K562 (cell line): ENCODE measurements at regions not wholly inside any gene's neighbourhood (a gene's known extent, or its start where the extent isn't known, plus 50 kb on each side); places are given as distances from the start of the nearest gene placed in this dataset.

Experiments used
- ATAC-seq: fragments of 200-7000 bp; cut with Tn5 transposase; 3 replicates; pipeline ENCODE4 v1.9.1; 2020; ENCODE audit warnings: moderate library complexity
- BruUV-seq: library from RNA; stranded (reverse); fragments of 400-500 nt; replicated peaks from 2 replicates; lab custom pipeline; 2021; lab: Mats Ljungman, UMichigan
- CTCF ChIA-PET: fragments of 300-600 bp; formaldehyde crosslinking; extraction: SDS; loops from one replicate; lab custom pipeline; 2021; ENCODE audit warnings: low intra/inter-chr PET ratio; lab: Yijun Ruan, JAX
- POLR2A ChIA-PET: fragments of 300-600, 350-650 bp; sonication (Branson Sonifier 250); formaldehyde crosslinking; extraction: SDS; loops from one replicate; lab custom pipeline; 2021; ENCODE audit warnings: antibody characterized with exemption, inconsistent platforms; lab: Yijun Ruan, JAX
- DNase-seq, 4 experiments: peaks; one replicate each; pipeline versions ENCODE4 v3.0.0 to v3.0.0-alpha.2; 2011 to 2018; ENCODE audit warnings: low spot score in 3 of 4, mixed read lengths in 3 of 4; ENCODE audit errors: extremely low read depth in 1 of 4
- FAIRE-seq: peaks from 2 replicates; lab custom pipeline; 2011; peaks lifted over from hg19 to GRCh38; lab: Jason Lieb, UNC
- H2AFZ ChIP-seq: 2 replicates; pipeline ENCODE4 v1.6.0; 2011; ENCODE audit warnings: low read depth, low read length, control low read depth, inconsistent platforms
- H3K27ac ChIP-seq: fragments of 200-600 bp; 3 replicates; pipeline ENCODE4 v1.8.0; 2011; ENCODE audit warnings: low read depth, mild to moderate bottlenecking, control low read depth, inconsistent platforms, low read length, moderate library complexity, mixed read lengths; ENCODE audit errors: extremely low read depth
- H3K27me3 ChIP-seq, 2 experiments: fragments of 300-600 bp in 1 of 2; 2 replicates in 1 of 2; 3 replicates in 1 of 2; pipeline versions ENCODE4 v1.6.0 to v1.8.0; 2011; ENCODE audit warnings: inconsistent platforms in 2 of 2, low read length in 2 of 2, mild to moderate bottlenecking in 1 of 2, mixed read lengths in 1 of 2, moderate library complexity in 1 of 2; ENCODE audit not compliant: control insufficient read depth in 2 of 2, insufficient read depth in 2 of 2
- H3K36me3 ChIP-seq: fragments of 300-600 bp; 3 replicates; pipeline ENCODE4 v1.8.0; 2011; ENCODE audit warnings: mild to moderate bottlenecking, low read length, inconsistent platforms; ENCODE audit not compliant: control insufficient read depth, insufficient read depth
- H3K4me1 ChIP-seq, 2 experiments: fragments of 200-600 bp in 1 of 2; replicated peaks in 1 of 2; 2 replicates in 1 of 2; 3 replicates in 1 of 2; pipeline versions ENCODE4 v1.5.1 to v1.8.0; 2011; ENCODE audit warnings: inconsistent platforms in 2 of 2, low read length in 2 of 2, mild to moderate bottlenecking in 1 of 2, mixed read lengths in 1 of 2, moderate library complexity in 1 of 2; ENCODE audit not compliant: control insufficient read depth in 2 of 2, insufficient read depth in 2 of 2
- H3K4me2 ChIP-seq: 2 replicates; pipeline ENCODE4 v1.6.1; 2011; ENCODE audit warnings: low read length, control low read depth, inconsistent platforms, mixed read lengths; ENCODE audit not compliant: insufficient read depth
- H3K4me3 ChIP-seq: fragments of 200-600 bp; sonication (generic), shearing (Covaris generic); 2 replicates; pipeline ENCODE4 v1.5.1; 2016; ENCODE audit warnings: control low read depth, inconsistent platforms
- H3K79me2 ChIP-seq: fragments of 200-600 bp; 3 replicates; pipeline ENCODE4 v1.8.0; 2011; ENCODE audit warnings: low read length, inconsistent platforms; ENCODE audit not compliant: control insufficient read depth, insufficient read depth
- H3K9ac ChIP-seq, 2 experiments: 2 replicates each; pipeline versions ENCODE4 v1.6.0 to v1.6.1; 2011; ENCODE audit warnings: low read depth in 2 of 2, low read length in 2 of 2, control low read depth in 1 of 2, inconsistent platforms in 1 of 2, mild to moderate bottlenecking in 1 of 2, mixed read lengths in 1 of 2; ENCODE audit not compliant: insufficient read depth in 1 of 2
- H3K9me1 ChIP-seq: one replicate; pipeline ENCODE4 v1.6.0; 2011; ENCODE audit warnings: inconsistent platforms, mild to moderate bottlenecking, low read length, moderate library complexity; ENCODE audit not compliant: control insufficient read depth, insufficient read depth
- H3K9me3 ChIP-seq: replicated peaks from 2 replicates; pipeline ENCODE4 v1.5.1; 2011; ENCODE audit warnings: low read depth, low read length, inconsistent platforms; ENCODE audit not compliant: control insufficient read depth, insufficient read depth
- H4K20me1 ChIP-seq: replicated peaks from 2 replicates; pipeline ENCODE4 v1.6.1; 2011; ENCODE audit warnings: low read length, inconsistent platforms, mixed read lengths; ENCODE audit not compliant: control insufficient read depth, insufficient read depth
- ATF4 ChIP-seq: fragments of 450-650 bp; formaldehyde crosslinking; IDR thresholded peaks from 2 replicates; pipeline ENCODE4 v1.4.0; 2022; ENCODE audit warnings: mild to moderate bottlenecking, moderate library complexity
- HCFC1 ChIP-seq: IDR thresholded peaks from 2 replicates; pipeline ENCODE4 v1.6.1; 2012; ENCODE audit warnings: low read depth, low read length, improper control_type of control experiment
- HMGN3 ChIP-seq: IDR thresholded peaks from 2 replicates; pipeline ENCODE4 v1.6.1; 2011; ENCODE audit warnings: borderline replicate concordance, low read depth, mild to moderate bottlenecking, mixed read lengths, low read length; ENCODE audit not compliant: insufficient read length; ENCODE audit errors: extremely low read depth
- KLF6 ChIP-seq: fragments of 250-450 bp; sonication (Bioruptor Pico); IDR thresholded peaks from 2 replicates; pipeline ENCODE4 v1.4.0; 2020; ENCODE audit warnings: mild to moderate bottlenecking, moderate library complexity, borderline replicate concordance
- MTA3 ChIP-seq: fragments of 450-650 bp; formaldehyde crosslinking; IDR thresholded peaks from 2 replicates; pipeline ENCODE4 v1.6.1; 2017; ENCODE audit warnings: mild to moderate bottlenecking, borderline replicate concordance
- NR2C2 ChIP-seq, 2 experiments: fragments of 200-800 bp in 1 of 2; sonication (Bioruptor generic) in 1 of 2; sonication (generic) in 1 of 2; formaldehyde crosslinking in 1 of 2; IDR thresholded peaks; 2 replicates each; pipeline versions ENCODE4 v1.6.1 to v1.8.0; 2016 to 2022; ENCODE audit warnings: mild to moderate bottlenecking in 1 of 2, missing compliant biosample characterization in 1 of 2, missing genetic modification characterization in 1 of 2, missing genetic modification reagents in 1 of 2
- POLR2AphosphoS2 ChIP-seq: IDR thresholded peaks from 2 replicates; pipeline ENCODE4 v1.6.1; 2012; ENCODE audit warnings: low read length, improper control_type of control experiment
- TCF3 ChIP-seq: sonication (generic); formaldehyde crosslinking; IDR thresholded peaks from 2 replicates; pipeline ENCODE4 v1.4.0; 2020; ENCODE audit warnings: mild to moderate bottlenecking, missing genetic modification reagents
- ZFPM2 ChIP-seq: fragments of 250-450 bp; sonication (Bioruptor Pico); IDR thresholded peaks from 2 replicates; pipeline ENCODE4 v1.5.1; 2022; ENCODE audit warnings: mild to moderate bottlenecking
- ZNF785 ChIP-seq: fragments of 250-450 bp; sonication (Bioruptor Pico); IDR thresholded peaks from 2 replicates; pipeline ENCODE4 v1.4.0; 2020; ENCODE audit warnings: mild to moderate bottlenecking
- ZSCAN32 ChIP-seq: fragments of 450-650 bp; formaldehyde crosslinking; IDR thresholded peaks from 2 replicates; pipeline ENCODE4 v1.4.0; 2020; ENCODE audit warnings: mild to moderate bottlenecking, moderate library complexity
- WGBS: fragments of 100-300 bp; shearing (Covaris generic); methylation state at CpG from one replicate; pipeline ENCODE4 v1.1.6; 2016; ENCODE audit warnings: low coverage, mixed read lengths; ENCODE audit not compliant: insufficient coverage; ENCODE audit errors: missing lambda C conversion rate; 5-methylcytosine and 5-hydroxymethylcytosine counted together
- in situ Hi-C: fragments of 300-500 bp; cut with MboI; formaldehyde crosslinking; loops from 4 replicates; pipeline ENCODE4 v1.15.0; 2018; ENCODE audit warnings: inconsistent platforms, mixed read lengths
- intact Hi-C: fragments of 100-400 bp; cut with micrococcal nuclease; formaldehyde crosslinking; loops from 2 replicates; pipeline ENCODE4 v1.14.2; 2022

- BruUV-seq: no TSS peak
- Histone ChIP-seq H4K20me1 (no peaks in the 10 kb centered on the region), H3K9me1 (no peaks in the 10 kb centered on the region), H3K4me3 (no peak overlapping the region), H2AFZ (no peak overlapping the region), H3K36me3 (no peaks in the 10 kb centered on the region), H3K9ac (no peak overlapping the region), H3K27ac (no peak overlapping the region), H3K9me3 (no peaks in the 10 kb centered on the region), H3K4me2 (no peak overlapping the region), H3K27me3 (peaks cover 0 to 5% of the 10 kb centered on the region in 2 experiments; a peak in 2 of 5 replicates), H3K4me1 (no peaks in the 10 kb centered on the region), H3K79me2 (no peaks in the 10 kb centered on the region)
- in situ Hi-C loops: no loop called here
- DNase-seq: no peak
- TF ChIP-seq ATF4 (CRISPR knock-in tag) (no peak), MTA3 (no peak), HCFC1 (no peak), NR2C2 (CRISPR knock-in tag; IDR thresholded peaks at IDR 0.05) (no peak), NR2C2 (tag; IDR thresholded peaks at IDR 0.05) (no peak), ZFPM2 (no peak), POLR2AphosphoS2 (no peak), TCF3 (CRISPR knock-in tag) (no peak), KLF6 (CRISPR knock-in tag) (no peak), ZNF785 (no peak), HMGN3 (no peak), ZSCAN32 (CRISPR knock-in tag) (no peak)
- WGBS: under 1% methylated on average over 9 of the region's 9 CpGs
- ChIA-PET POLR2A (interaction anchor here (0.7 kb wide), 1 partner anchor 18 kb away, joined by 3 read pairs; no protein-coding TSS in a partner anchor), CTCF (interaction anchor here (0.6 kb wide), 1 partner anchor 31 kb away, joined by 3 read pairs; no protein-coding TSS in a partner anchor)
- no peak for FAIRE-seq
- no peak for ATAC-seq
- intact Hi-C loops: no loop called here
Measured at GRCh38 chr18:76657911-76658470, 162.9 kb upstream of the ZNF516 start.
